Esophagus squamous epithelium (tissue), 5 donors: ENCODE measurements at regions not wholly inside any gene's neighbourhood (a gene's known extent, or its start where the extent isn't known, plus 50 kb on each side); places are given as distances from the start of the nearest gene placed in this dataset.

Source experiments
- DNase-seq: peaks from one replicate; lab custom pipeline; 2025; lab: John Stamatoyannopoulos, UW
- H3K27ac ChIP-seq, 4 donors: fragments of 200-600 bp; sonication (generic); one replicate each; pipeline ENCODE4 v1.5.1; 2016 to 2019; ENCODE audit warnings: mild to moderate bottlenecking in 1 of 4
- H3K27me3 ChIP-seq, 4 donors: fragments of 200-600 bp; sonication (generic); 1 replicate in 3 of 4; 2 replicates in 1 of 4; pipeline versions ENCODE4 v1.5.1 to v1.6.0; 2017 to 2021; ENCODE audit warnings: antibody characterized with exemption in 1 of 4
- H3K36me3 ChIP-seq, 3 donors: fragments of 200-600 bp; sonication (generic); one replicate each; pipeline ENCODE4 v1.5.1; 2016 to 2019
- H3K4me1 ChIP-seq, 3 donors: fragments of 200-600 bp; sonication (generic); one replicate each; pipeline ENCODE4 v1.5.1; 2017 to 2019
- H3K4me3 ChIP-seq, 4 donors: fragments of 200-600 bp; sonication (generic); 1 replicate in 3 of 4; 2 replicates in 1 of 4; pipeline ENCODE4 v1.5.1; 2016 to 2019; ENCODE audit warnings: mild to moderate bottlenecking in 2 of 4, moderate library complexity in 1 of 4
- H3K9me3 ChIP-seq, 3 donors: fragments of 200-600 bp; sonication (generic); one replicate each; pipeline ENCODE4 v1.5.1; 2016 to 2019
- POLR2A ChIP-seq, 4 donors: fragments of 450-650 bp; IDR thresholded peaks; one replicate each; pipeline ENCODE4 v1.6.1; 2017; ENCODE audit warnings: antibody characterized with exemption in 4 of 4, mild to moderate bottlenecking in 4 of 4, moderate library complexity in 3 of 4
- WGBS, 2 donors: methylation state at CpG; one replicate each; pipeline ENCODE4 v1.1.5; 2018; 5-methylcytosine and 5-hydroxymethylcytosine counted together
- intact Hi-C: fragments of 100-400 bp; cut with DNase I; formaldehyde crosslinking; loops from one replicate; pipeline ENCODE4 v1.15.0; 2022
- small RNA-seq, 4 donors: library from RNA; depleted of rRNA; stranded (forward); fragments of <200 nt; gene quantifications; one replicate each; pipeline ENCODE3, GENCODE V24; 2016
- TF ChIP-seq, protein P1 (sequence below), 6 experiments: fragments of 450-650 bp in 4 of 6; fragments of 200-600 bp in 2 of 6; sonication (generic) in 2 of 6; IDR thresholded peaks; one replicate each; pipeline ENCODE4 v1.5.1; 2016 to 2019; ENCODE audit warnings: antibody characterized with exemption in 6 of 6, mild to moderate bottlenecking in 4 of 6, moderate library complexity in 4 of 6
- donor health status: DM: yes; HTN: yes; CAD: no.

DNA sequence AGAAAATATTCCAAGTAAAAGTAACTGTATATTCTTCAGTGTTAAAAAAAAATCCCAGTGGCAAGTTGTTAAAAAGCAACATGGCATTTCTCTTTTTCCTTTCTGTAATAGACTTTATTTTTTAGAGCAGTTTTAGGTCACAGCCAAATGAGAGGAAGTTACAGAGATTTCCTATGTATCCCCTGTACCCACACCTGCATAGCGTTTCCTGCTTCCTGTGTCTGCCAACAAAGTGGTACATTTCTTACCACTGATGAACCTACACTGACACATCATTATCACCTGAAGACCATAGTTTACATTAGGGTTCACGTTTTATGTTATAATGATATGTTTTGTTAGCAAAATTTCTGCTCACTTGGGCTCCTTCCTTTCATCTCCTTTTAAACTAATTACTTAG is 124.7 kb downstream of the GPAT3 start:
- no peak for TF ChIP-seq POLR2A (IDR thresholded peaks at IDR 0.05)
- TF ChIP-seq, protein P1, sequence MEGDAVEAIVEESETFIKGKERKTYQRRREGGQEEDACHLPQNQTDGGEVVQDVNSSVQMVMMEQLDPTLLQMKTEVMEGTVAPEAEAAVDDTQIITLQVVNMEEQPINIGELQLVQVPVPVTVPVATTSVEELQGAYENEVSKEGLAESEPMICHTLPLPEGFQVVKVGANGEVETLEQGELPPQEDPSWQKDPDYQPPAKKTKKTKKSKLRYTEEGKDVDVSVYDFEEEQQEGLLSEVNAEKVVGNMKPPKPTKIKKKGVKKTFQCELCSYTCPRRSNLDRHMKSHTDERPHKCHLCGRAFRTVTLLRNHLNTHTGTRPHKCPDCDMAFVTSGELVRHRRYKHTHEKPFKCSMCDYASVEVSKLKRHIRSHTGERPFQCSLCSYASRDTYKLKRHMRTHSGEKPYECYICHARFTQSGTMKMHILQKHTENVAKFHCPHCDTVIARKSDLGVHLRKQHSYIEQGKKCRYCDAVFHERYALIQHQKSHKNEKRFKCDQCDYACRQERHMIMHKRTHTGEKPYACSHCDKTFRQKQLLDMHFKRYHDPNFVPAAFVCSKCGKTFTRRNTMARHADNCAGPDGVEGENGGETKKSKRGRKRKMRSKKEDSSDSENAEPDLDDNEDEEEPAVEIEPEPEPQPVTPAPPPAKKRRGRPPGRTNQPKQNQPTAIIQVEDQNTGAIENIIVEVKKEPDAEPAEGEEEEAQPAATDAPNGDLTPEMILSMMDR (IDR thresholded peaks at IDR 0.05) = no peak
- H3K9me3 ChIP-seq = no peaks in the 10 kb centered on the region
- no peaks in the 10 kb centered on the region for H3K4me1 ChIP-seq
- WGBS, 2 donors = 31 to 42% methylated on average over 2 of the region's 2 CpGs
- H3K4me3 ChIP-seq = no peak overlapping the region
- H3K27me3 ChIP-seq = no peaks in the 10 kb centered on the region
- no peaks in the 10 kb centered on the region for H3K36me3 ChIP-seq
- DNase-seq = no peak
- intact Hi-C loops = no loop called here
- H3K27ac ChIP-seq = no peak overlapping the region

DNA sequence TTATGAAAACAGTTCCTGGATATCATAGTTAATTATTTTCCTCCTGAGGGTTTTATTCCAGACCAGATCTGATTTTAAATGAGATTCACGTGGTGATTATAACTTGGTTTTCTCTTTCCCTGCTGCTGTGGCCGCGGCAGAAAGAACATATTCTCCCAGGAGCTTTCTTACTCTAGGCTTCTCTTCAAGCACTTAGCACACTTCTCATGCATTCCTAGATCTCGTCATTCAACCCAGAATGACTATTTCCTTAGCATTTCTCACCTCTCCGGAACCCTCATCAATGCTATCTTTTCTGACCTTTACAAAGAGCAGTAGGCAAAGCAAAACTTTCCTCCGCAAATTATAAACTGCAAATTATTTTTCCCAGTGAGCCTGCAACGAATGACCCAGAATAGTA is 122.9 kb downstream of the GPAT3 start:
- 53 to 68% methylated on average over 6 to 7 of the region's 7 CpGs for WGBS, 2 donors
- no peak overlapping the region for H3K4me3 ChIP-seq
- H3K27me3 ChIP-seq = no peaks in the 10 kb centered on the region
- intact Hi-C loops = loop anchor here (10.0 kb wide), 1 partner anchor 856 kb away; no protein-coding TSS in a partner anchor
- no peak overlapping the region for H3K27ac ChIP-seq
- no peaks in the 10 kb centered on the region for H3K4me1 ChIP-seq
- DNase-seq = no peak
- H3K36me3 ChIP-seq = no peaks in the 10 kb centered on the region
- no peaks in the 10 kb centered on the region for H3K9me3 ChIP-seq
- TF ChIP-seq, protein P1 (IDR thresholded peaks at IDR 0.05) = no peak
- TF ChIP-seq POLR2A (IDR thresholded peaks at IDR 0.05) = no peak

DNA sequence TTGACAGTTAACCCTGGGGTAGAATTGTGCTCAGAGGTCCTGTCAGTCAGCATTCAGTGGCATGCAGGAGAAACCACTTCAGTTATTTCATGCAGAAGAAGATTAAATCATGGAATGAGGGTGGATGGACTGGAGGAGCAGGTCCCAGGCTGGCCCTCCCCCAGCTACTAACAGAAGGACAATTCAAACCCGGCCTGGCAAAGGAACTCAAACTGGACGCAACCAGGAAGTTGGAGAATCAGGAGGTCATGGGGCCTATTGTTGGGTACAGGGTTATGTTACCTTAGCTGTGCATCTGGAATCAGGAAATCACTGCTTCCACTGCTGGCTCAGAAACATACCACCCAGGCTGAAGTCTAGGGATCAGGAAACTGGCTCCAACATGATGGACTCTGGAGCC is 121.4 kb downstream of the GPAT3 start:
- DNase-seq = no peak
- no peak for TF ChIP-seq POLR2A (IDR thresholded peaks at IDR 0.05)
- TF ChIP-seq, protein P1 (IDR thresholded peaks at IDR 0.05) = no peak
- no peaks in the 10 kb centered on the region for H3K36me3 ChIP-seq
- H3K27me3 ChIP-seq = peaks cover 0 to 5% (median 0%) of the 10 kb centered on the region in 4 donors
- H3K4me1 ChIP-seq = no peaks in the 10 kb centered on the region
- H3K27ac ChIP-seq = no peak overlapping the region
- intact Hi-C loops = loop anchor here (10.0 kb wide), 1 partner anchor 857 kb away; no protein-coding TSS in a partner anchor
- no peaks in the 10 kb centered on the region for H3K9me3 ChIP-seq
- H3K4me3 ChIP-seq = no peak overlapping the region
- WGBS, 2 donors = 43 to 69% methylated on average over 2 of the region's 2 CpGs

Small RNA genes lying in the stretch of these regions (small RNA-seq; reads per million reads assigned to genes)
- gene RNU6-774P = 0 reads per million in 4 donors
